GM18507 (cell line): ENCODE measurements at regions not wholly inside any gene's neighbourhood (a gene's known extent, or its start where the extent isn't known, plus 50 kb on each side); places are given as distances from the start of the nearest gene placed in this dataset.

Experiments used
- DNase-seq: peaks from one replicate; pipeline ENCODE4 v3.0.0; 2011; ENCODE audit warnings: low read depth; ENCODE audit not compliant: insufficient read length; ENCODE audit errors: extremely low spot score
- FAIRE-seq: peaks from 2 replicates; lab custom pipeline; 2011; peaks lifted over from hg19 to GRCh38; lab: Jason Lieb, UNC

- no peak for DNase-seq
- no peak for FAIRE-seq
Measured at GRCh38 chr3:67781871-67782270, 127.5 kb upstream of the SUCLG2 start.

GRCh38 chr3:67781218-67781617 lies 126.8 kb upstream of the SUCLG2 start:
- DNase-seq = no peak
- no peak for FAIRE-seq

- FAIRE-seq (no peak), DNase-seq (no peak)
Measured at GRCh38 chr3:67774676-67775075, 120.3 kb upstream of the SUCLG2 start.

GRCh38 chr3:67765575-67765974 lies 111.2 kb upstream of the SUCLG2 start:
- DNase-seq (no peak), FAIRE-seq (no peak)

- no peak for FAIRE-seq
- DNase-seq = no peak
Measured at GRCh38 chr3:67745296-67745695, 90.9 kb upstream of the SUCLG2 start.

GRCh38 chr3:67744699-67745098 lies 90.3 kb upstream of the SUCLG2 start:
- no peak for DNase-seq
- no peak for FAIRE-seq

GRCh38 chr3:67739851-67740250 lies 85.4 kb upstream of the SUCLG2 start:
- FAIRE-seq (no peak), DNase-seq (no peak)

GRCh38 chr3:67737906-67738865 lies 83.8 kb upstream of the SUCLG2 start:
- no peak for FAIRE-seq
- no peak for DNase-seq

GRCh38 chr3:67737140-67737539 lies 82.7 kb upstream of the SUCLG2 start:
- no peak for DNase-seq
- no peak for FAIRE-seq

GRCh38 chr3:67733269-67733950 lies 79.0 kb upstream of the SUCLG2 start:
- DNase-seq (no peak), FAIRE-seq (no peak)

GRCh38 chr3:67724434-67724833 lies 70.0 kb upstream of the SUCLG2 start:
- FAIRE-seq (no peak), DNase-seq (no peak)

- FAIRE-seq (no peak), DNase-seq (no peak)
Measured at GRCh38 chr3:67723863-67724262, 69.5 kb upstream of the SUCLG2 start.

- DNase-seq (no peak), FAIRE-seq (no peak)
Measured at GRCh38 chr3:67719333-67719732, 64.9 kb upstream of the SUCLG2 start.

GRCh38 chr3:67715971-67716370 lies 61.6 kb upstream of the SUCLG2 start:
- no peak for DNase-seq
- FAIRE-seq = no peak

GRCh38 chr3:67713764-67714469 lies 59.5 kb upstream of the SUCLG2 start:
- DNase-seq (no peak), FAIRE-seq (no peak)

GRCh38 chr3:67712259-67712658 lies 57.8 kb upstream of the SUCLG2 start:
- FAIRE-seq (no peak), DNase-seq (no peak)

GRCh38 chr3:67710396-67710795 lies 56.0 kb upstream of the SUCLG2 start:
- FAIRE-seq (no peak), DNase-seq (no peak)

GRCh38 chr3:67706934-67707333 lies 52.5 kb upstream of the SUCLG2 start:
- FAIRE-seq = no peak

GRCh38 chr3:67704322-67704721 lies 49.9 kb upstream of the SUCLG2 start:
- FAIRE-seq (no peak), DNase-seq (no peak)

More at GRCh38 chr3:67706934-67707333, 52.5 kb upstream of the SUCLG2 start:
- DNase-seq = no peak
